HepG2 (cell line): ENCODE measurements at regions not wholly inside any gene's neighbourhood (a gene's known extent, or its start where the extent isn't known, plus 50 kb on each side); places are given as distances from the start of the nearest gene placed in this dataset.
"Not testable (repeated sequence)": the region's sequence is repeated elsewhere in the genome, so short reads cannot be mapped to it uniquely, and the experiment has no call there.

Source experiments
- ATAC-seq: fragments of 200-7000 bp; cut with Tn5 transposase; 3 replicates; pipeline ENCODE4 v1.9.1; 2020; ENCODE audit warnings: mild to moderate bottlenecking, moderate library complexity
- BruUV-seq: library from RNA; stranded (reverse); fragments of 400-500 nt; replicated peaks from 2 replicates; lab custom pipeline; 2021; lab: Mats Ljungman, UMichigan
- CTCF ChIA-PET: fragments of 300-600 bp; formaldehyde crosslinking; extraction: SDS; loops from one replicate; lab custom pipeline; 2021; ENCODE audit warnings: low total read pairs, inconsistent platforms, low intra/inter-chr PET ratio; lab: Yijun Ruan, JAX
- POLR2A ChIA-PET: fragments of 350-600 bp; sonication (Branson Sonifier 250); formaldehyde crosslinking; loops from one replicate; lab custom pipeline; 2020; ENCODE audit warnings: antibody characterized with exemption, inconsistent platforms; lab: Yijun Ruan, JAX
- DNase-seq: peaks from one replicate; pipeline ENCODE4 v3.0.0-alpha.2; 2015; ENCODE audit warnings: low spot score
- FAIRE-seq: peaks from 3 replicates; lab custom pipeline; 2011; peaks lifted over from hg19 to GRCh38; lab: Jason Lieb, UNC
- H2AFZ ChIP-seq: one replicate; pipeline ENCODE4 v1.6.1; 2011; ENCODE audit warnings: low read length, inconsistent platforms
- H3K27ac ChIP-seq: fragments of 300-600 bp; 3 replicates; pipeline ENCODE4 v1.8.0; 2011; ENCODE audit warnings: mixed run types, mild to moderate bottlenecking, mixed read lengths, low read length, inconsistent platforms; ENCODE audit not compliant: insufficient read depth; ENCODE audit errors: extremely low read length
- H3K27me3 ChIP-seq, 2 experiments: fragments of 200-600 bp in 1 of 2; 2 replicates in 1 of 2; 3 replicates in 1 of 2; pipeline versions ENCODE4 v1.6.0 to v1.8.0; 2011; ENCODE audit warnings: low read length in 2 of 2, mild to moderate bottlenecking in 2 of 2, moderate library complexity in 2 of 2, inconsistent platforms in 1 of 2; ENCODE audit not compliant: insufficient read depth in 2 of 2, control insufficient read depth in 1 of 2
- H3K36me3 ChIP-seq, 2 experiments: fragments of 200-600 bp in 1 of 2; replicated peaks in 1 of 2; 2 replicates in 1 of 2; 3 replicates in 1 of 2; pipeline versions ENCODE4 v1.5.1 to v1.8.0; 2011; ENCODE audit warnings: low read length in 2 of 2, inconsistent platforms in 1 of 2; ENCODE audit not compliant: insufficient read depth in 2 of 2, control insufficient read depth in 1 of 2
- H3K4me1 ChIP-seq: 2 replicates; pipeline ENCODE4 v1.5.1; 2012; ENCODE audit warnings: low read length, inconsistent platforms; ENCODE audit not compliant: insufficient read depth
- H3K4me2 ChIP-seq: 2 replicates; pipeline ENCODE4 v1.6.0; 2011; ENCODE audit warnings: low read depth, low read length, inconsistent platforms
- H3K4me3 ChIP-seq, 3 experiments: fragments of 200-600 bp in 1 of 3; sonication (generic), shearing (Covaris generic) in 1 of 3; replicated peaks in 1 of 3; 2 replicates each; pipeline ENCODE4 v1.5.1; 2011 to 2016; ENCODE audit warnings: low read length in 3 of 3, inconsistent platforms in 2 of 3, low read depth in 2 of 3, mild to moderate bottlenecking in 2 of 3, control low read depth in 1 of 3, mixed read lengths in 1 of 3; ENCODE audit not compliant: insufficient read depth in 1 of 3
- H3K79me2 ChIP-seq: one replicate; pipeline ENCODE4 v1.6.1; 2011; ENCODE audit warnings: low read length, inconsistent platforms; ENCODE audit not compliant: insufficient read depth
- H3K9ac ChIP-seq: 2 replicates; pipeline ENCODE4 v1.6.0; 2011; ENCODE audit warnings: mild to moderate bottlenecking, low read depth, low read length, inconsistent platforms; ENCODE audit not compliant: insufficient read depth
- H3K9me3 ChIP-seq: 2 replicates; pipeline ENCODE4 v1.5.1; 2012; ENCODE audit warnings: mild to moderate bottlenecking, low read length
- H4K20me1 ChIP-seq: 2 replicates; pipeline ENCODE4 v1.6.0; 2011; ENCODE audit warnings: inconsistent platforms, mild to moderate bottlenecking, low read length, moderate library complexity; ENCODE audit not compliant: insufficient read depth
- WGBS: methylation state at CpG from one replicate; pipeline ENCODE4 v1.1.6; 2017; ENCODE audit warnings: low lambda C conversion rate; 5-methylcytosine and 5-hydroxymethylcytosine counted together
- in situ Hi-C: cut with HindIII; loops from 2 replicates; pipeline ENCODE4 v1.10.0; 2017; ENCODE audit warnings: low pct_unique_long_range_greater_than_20kb; ENCODE audit not compliant: extremely low pct_ligation_motif_present
- intact Hi-C: fragments of 100-400 bp; cut with micrococcal nuclease; formaldehyde crosslinking; loops from one replicate; pipeline ENCODE4 v1.10.0; 2022; ENCODE audit not compliant: unreplicated experiment

GRCh38 chr1:41197-41596 is 410.3 kb downstream of the OR4F29 start:
- H3K27ac ChIP-seq, H3K27me3 ChIP-seq, DNase-seq, ATAC-seq, H2AFZ ChIP-seq, POLR2A ChIA-PET, H4K20me1 ChIP-seq, H3K4me3 ChIP-seq, H3K9ac ChIP-seq, H3K4me1 ChIP-seq, FAIRE-seq, intact Hi-C loops, CTCF ChIA-PET, BruUV-seq, H3K79me2 ChIP-seq, H3K4me2 ChIP-seq, H3K9me3 ChIP-seq, H3K36me3 ChIP-seq, in situ Hi-C loops: not testable (repeated sequence)

- H3K9me3 ChIP-seq, DNase-seq, H3K9ac ChIP-seq, in situ Hi-C loops, BruUV-seq, H3K27me3 ChIP-seq, H3K4me1 ChIP-seq, POLR2A ChIA-PET, H3K4me2 ChIP-seq, H2AFZ ChIP-seq, H3K4me3 ChIP-seq, H4K20me1 ChIP-seq, H3K36me3 ChIP-seq, intact Hi-C loops, CTCF ChIA-PET, H3K27ac ChIP-seq, FAIRE-seq, H3K79me2 ChIP-seq, ATAC-seq: not testable (repeated sequence)
- WGBS: no CpG with 5 or more reads among the region's 52 CpGs
Measured at GRCh38 chr1:29183-29582, 422.3 kb downstream of the OR4F29 start.

- BruUV-seq, H3K27ac ChIP-seq, H3K79me2 ChIP-seq, H3K4me2 ChIP-seq, H4K20me1 ChIP-seq, intact Hi-C loops, H3K4me3 ChIP-seq, H3K9ac ChIP-seq, H3K9me3 ChIP-seq, in situ Hi-C loops, H2AFZ ChIP-seq, FAIRE-seq, H3K4me1 ChIP-seq, H3K27me3 ChIP-seq, DNase-seq, H3K36me3 ChIP-seq, POLR2A ChIA-PET, ATAC-seq, CTCF ChIA-PET: not testable (repeated sequence)
- WGBS: 98% methylated on average over 6 of the region's 12 CpGs
Measured at GRCh38 chr1:17298-17697, 434.2 kb downstream of the OR4F29 start.

GRCh38 chr1:16025-16424 is 435.5 kb downstream of the OR4F29 start:
- H3K36me3 ChIP-seq, H3K27me3 ChIP-seq, FAIRE-seq, BruUV-seq, H3K79me2 ChIP-seq, H3K9ac ChIP-seq, DNase-seq, H3K4me3 ChIP-seq, intact Hi-C loops, in situ Hi-C loops, CTCF ChIA-PET, H4K20me1 ChIP-seq, H2AFZ ChIP-seq, H3K9me3 ChIP-seq, POLR2A ChIA-PET, ATAC-seq, H3K27ac ChIP-seq, H3K4me1 ChIP-seq, H3K4me2 ChIP-seq: not testable (repeated sequence)
- WGBS: no CpG with 5 or more reads among the region's 6 CpGs
